H9 (cell line): ENCODE measurements at regions not wholly inside any gene's neighbourhood (a gene's known extent, or its start where the extent isn't known, plus 50 kb on each side); places are given as distances from the start of the nearest gene placed in this dataset.

Source experiments
- DNase-seq: peaks from one replicate; pipeline ENCODE4 v3.0.0-alpha.2; 2017
- H2AFZ ChIP-seq: one replicate; pipeline ENCODE4 v1.6.1; 2013; ENCODE audit warnings: mild to moderate bottlenecking, low read length, control low read depth, moderate library complexity
- H2AK5ac ChIP-seq: 2 replicates; pipeline ENCODE4 v1.6.1; 2013; ENCODE audit warnings: low read length, control low read depth, mixed read lengths; ENCODE audit not compliant: insufficient read length
- H2BK120ac ChIP-seq: one replicate; pipeline ENCODE4 v1.6.1; 2013; ENCODE audit warnings: low read depth, mild to moderate bottlenecking, low read length, control low read depth, inconsistent platforms; ENCODE audit not compliant: poor library complexity, severe bottlenecking
- H2BK12ac ChIP-seq: 2 replicates; pipeline ENCODE4 v1.6.1; 2013; ENCODE audit warnings: low read length, control low read depth, mixed read lengths, low read depth; ENCODE audit not compliant: insufficient read length
- H2BK15ac ChIP-seq: 2 replicates; pipeline ENCODE4 v1.6.1; 2013; ENCODE audit warnings: low read depth, low read length, control low read depth
- H2BK20ac ChIP-seq: one replicate; pipeline ENCODE4 v1.6.1; 2013; ENCODE audit warnings: low read depth, mild to moderate bottlenecking, low read length, control low read depth, inconsistent platforms; ENCODE audit not compliant: poor library complexity, severe bottlenecking
- H2BK5ac ChIP-seq: 2 replicates; pipeline ENCODE4 v1.6.1; 2013; ENCODE audit warnings: low read length, control low read depth, mixed read lengths; ENCODE audit not compliant: insufficient read length
- H3K14ac ChIP-seq: 2 replicates; pipeline ENCODE4 v1.6.1; 2013; ENCODE audit warnings: low read length, control low read depth; ENCODE audit not compliant: insufficient read depth
- H3K18ac ChIP-seq: 2 replicates; pipeline ENCODE4 v1.6.1; 2013; ENCODE audit warnings: low read depth, mild to moderate bottlenecking, mixed read lengths, low read length, control low read depth; ENCODE audit not compliant: insufficient read length
- H3K23ac ChIP-seq: 2 replicates; pipeline ENCODE4 v1.6.1; 2013; ENCODE audit warnings: low read length, control low read depth, mixed read lengths, low read depth; ENCODE audit not compliant: insufficient read length
- H3K23me2 ChIP-seq: 2 replicates; pipeline ENCODE4 v1.6.1; 2013; ENCODE audit warnings: low read depth, mild to moderate bottlenecking, mixed read lengths, low read length, control low read depth; ENCODE audit not compliant: insufficient read length, poor library complexity, severe bottlenecking
- H3K27ac ChIP-seq: 2 replicates; pipeline ENCODE4 v1.5.1; 2013; ENCODE audit warnings: low read length, control low read depth, mixed read lengths, low read depth; ENCODE audit not compliant: insufficient read length
- H3K27me3 ChIP-seq: 2 replicates; pipeline ENCODE4 v1.6.1; 2013; ENCODE audit warnings: low read length, control low read depth, inconsistent platforms; ENCODE audit not compliant: insufficient read depth
- H3K4ac ChIP-seq: 2 replicates; pipeline ENCODE4 v1.6.1; 2013; ENCODE audit warnings: low read depth, mild to moderate bottlenecking, control low read depth, inconsistent platforms, low read length, moderate library complexity
- H3K4me1 ChIP-seq: 2 replicates; pipeline ENCODE4 v1.6.1; 2013; ENCODE audit warnings: low read length, control low read depth, inconsistent platforms; ENCODE audit not compliant: insufficient read depth
- H3K4me2 ChIP-seq: 2 replicates; pipeline ENCODE4 v1.6.1; 2013; ENCODE audit warnings: low read length, control low read depth, mixed read lengths; ENCODE audit not compliant: insufficient read length, insufficient read depth
- H3K56ac ChIP-seq: 2 replicates; pipeline ENCODE4 v1.6.1; 2013; ENCODE audit warnings: low read depth, mild to moderate bottlenecking, mixed read lengths, low read length, control low read depth; ENCODE audit not compliant: insufficient read length
- H3K79me1 ChIP-seq: 2 replicates; pipeline ENCODE4 v1.6.1; 2013; ENCODE audit warnings: low read depth, mild to moderate bottlenecking, moderate library complexity, low read length, control low read depth, inconsistent platforms; ENCODE audit not compliant: insufficient read depth, poor library complexity, severe bottlenecking
- H3K79me2 ChIP-seq: 2 replicates; pipeline ENCODE4 v1.6.1; 2013; ENCODE audit warnings: low read length, control low read depth, inconsistent platforms; ENCODE audit not compliant: insufficient read depth
- H3K9ac ChIP-seq: 2 replicates; pipeline ENCODE4 v1.6.1; 2013; ENCODE audit warnings: low read length, control low read depth, mixed read lengths; ENCODE audit not compliant: insufficient read length; ENCODE audit errors: extremely low read depth
- H3K9me3 ChIP-seq: one replicate; pipeline ENCODE4 v1.6.1; 2013; ENCODE audit warnings: low read depth, low read length, inconsistent platforms; ENCODE audit not compliant: control insufficient read depth
- H3T11ph ChIP-seq: one replicate; pipeline ENCODE4 v1.6.1; 2013; ENCODE audit warnings: mild to moderate bottlenecking, low read length, control low read depth, inconsistent platforms
- H4K20me1 ChIP-seq: one replicate; pipeline ENCODE4 v1.6.1; 2013; ENCODE audit not compliant: control insufficient read depth, insufficient read length, insufficient read depth
- H4K5ac ChIP-seq: 2 replicates; pipeline ENCODE4 v1.6.1; 2013; ENCODE audit warnings: low read depth, mild to moderate bottlenecking, mixed read lengths, low read length, control low read depth; ENCODE audit not compliant: insufficient read length
- H4K8ac ChIP-seq: replicated peaks from 2 replicates; pipeline ENCODE4 v1.6.1; 2013; ENCODE audit warnings: low read length, control low read depth, mixed read lengths, low read depth; ENCODE audit not compliant: insufficient read length
- H4K91ac ChIP-seq: 2 replicates; pipeline ENCODE4 v1.6.1; 2013; ENCODE audit warnings: low read depth, mild to moderate bottlenecking, moderate library complexity, mixed read lengths, low read length, control low read depth; ENCODE audit not compliant: insufficient read length
- H3K27ac Mint-ChIP-seq, 3 experiments: 2 replicates in 2 of 3; 3 replicates in 1 of 3; pipeline ENCODE4 v1.8.0; 2020 to 2021; ENCODE audit warnings: mixed read lengths in 3 of 3, mild to moderate bottlenecking in 1 of 3, moderate library complexity in 1 of 3
- H3K27me3 Mint-ChIP-seq: 2 replicates; pipeline ENCODE4 v1.8.0; 2021; ENCODE audit warnings: low read depth, mild to moderate bottlenecking, moderate library complexity, mixed read lengths
- H3K36me3 Mint-ChIP-seq, 3 experiments: 2 replicates in 2 of 3; 3 replicates in 1 of 3; pipeline ENCODE4 v1.8.0; 2020 to 2021; ENCODE audit warnings: low read depth in 3 of 3, mixed read lengths in 3 of 3; ENCODE audit not compliant: insufficient read depth in 1 of 3
- H3K4me1 Mint-ChIP-seq, 2 experiments: 2 replicates each; pipeline ENCODE4 v1.8.0; 2020; ENCODE audit warnings: mixed read lengths in 2 of 2
- H3K4me3 Mint-ChIP-seq, 2 experiments: 2 replicates in 1 of 2; 3 replicates in 1 of 2; pipeline ENCODE4 v1.8.0; 2020 to 2021; ENCODE audit warnings: mild to moderate bottlenecking in 2 of 2, mixed read lengths in 2 of 2, moderate library complexity in 1 of 2
- H3K9me3 Mint-ChIP-seq, 2 experiments: 2 replicates in 1 of 2; 3 replicates in 1 of 2; pipeline ENCODE4 v1.8.0; 2020; ENCODE audit warnings: mild to moderate bottlenecking in 2 of 2, mixed read lengths in 2 of 2, moderate library complexity in 1 of 2
- CTCF ChIP-seq: fragments of 200-600 bp; sonication (generic); conservative IDR thresholded peaks from 3 replicates; pipeline ENCODE4 v1.8.0; 2021; ENCODE audit warnings: antibody characterized with exemption, mild to moderate bottlenecking
- whole genome bisulfite sequencing: extraction: QIAGEN DNeasy Blood & Tissue Kit; methylation state at CpG from one replicate; pipeline ENCODE4 v1.1.7; 2013; ENCODE audit warnings: missing lambda C conversion rate, low lambda C conversion rate, mixed read lengths; ENCODE audit not compliant: insufficient read length; ENCODE audit errors: extremely low coverage; 5-methylcytosine and 5-hydroxymethylcytosine counted together

GRCh38 chr9:102047549-102047948 lies 309.1 kb upstream of the GRIN3A start:
- Histone ChIP-seq H2BK120ac (no peak overlapping the region), H3K9ac (no peak overlapping the region), H3K4me1 (no peaks in the 10 kb centered on the region), H2AK5ac (no peak overlapping the region), H3K4me2 (no peak overlapping the region), H3K23me2 (no peaks in the 10 kb centered on the region), H4K5ac (no peak overlapping the region), H2BK12ac (no peak overlapping the region), H3K9me3 (no peaks in the 10 kb centered on the region), H2AFZ (no peak overlapping the region), H4K91ac (no peak overlapping the region), H3K23ac (no peak overlapping the region), H2BK15ac (no peak overlapping the region), H3K56ac (no peak overlapping the region), H3K27me3 (no peaks in the 10 kb centered on the region), H3K79me1 (no peaks in the 10 kb centered on the region), H4K8ac (no peak overlapping the region), H3K4ac (no peak overlapping the region), H3T11ph (no peak overlapping the region), H3K14ac (no peak overlapping the region), H4K20me1 (no peaks in the 10 kb centered on the region), H2BK20ac (no peak overlapping the region), H3K27ac (no peak overlapping the region), H2BK5ac (no peak overlapping the region), H3K18ac (no peak overlapping the region), H3K79me2 (no peaks in the 10 kb centered on the region)
- WGBS = no CpG with 5 or more reads among the region's 3 CpGs
- Mint-ChIP-seq H3K4me1 (no peaks in the 10 kb centered on the region), H3K27me3 (no peaks in the 10 kb centered on the region; the same call in 1 of the 2 replicates), H3K4me3 (no peak overlapping the region), H3K9me3 (no peaks in the 10 kb centered on the region), H3K27ac (no peak overlapping the region), H3K36me3 (no peaks in the 10 kb centered on the region)
- no peak for DNase-seq
- no peak for TF ChIP-seq CTCF
